ENCODE measurements at regions not wholly inside any gene's neighbourhood (a gene's known extent, or its start where the extent isn't known, plus 50 kb on each side); places are given as distances from the start of the nearest gene placed in this dataset.

- Histone ChIP-seq H3K9me3 (no peaks in the 10 kb centered on the region), H3K27me3 (no peaks in the 10 kb centered on the region), H3K36me3 (no peaks in the 10 kb centered on the region), H3K4me3 (no peak overlapping the region), H3K27ac (no peak overlapping the region), H3K4me1 (no peaks in the 10 kb centered on the region)
- no peak for DNase-seq (ENCODE audit: low spot score in 2 of 2)
- TF ChIP-seq CTCF (IDR thresholded peaks at IDR 0.05) (no peak), EP300 (IDR thresholded peaks at IDR 0.05) (no peak), POLR2A (IDR thresholded peaks at IDR 0.05) (no peak), POLR2AphosphoS5 (IDR thresholded peaks at IDR 0.05) (no peak)
Observed at GRCh38 chr11:24239930-24240329, 256.9 kb upstream of the LUZP2 start.

GRCh38 chr11:24240496-24241175, 256.2 kb upstream of the LUZP2 start:
- Histone ChIP-seq H3K4me1 (no peaks in the 10 kb centered on the region), H3K9me3 (no peaks in the 10 kb centered on the region), H3K36me3 (no peaks in the 10 kb centered on the region), H3K27ac (no peak overlapping the region), H3K4me3 (no peak overlapping the region), H3K27me3 (no peaks in the 10 kb centered on the region)
- TF ChIP-seq POLR2AphosphoS5 (IDR thresholded peaks at IDR 0.05) = no peak
- no peak for TF ChIP-seq POLR2A (IDR thresholded peaks at IDR 0.05)
- no peak for TF ChIP-seq CTCF (IDR thresholded peaks at IDR 0.05)
- TF ChIP-seq EP300 (IDR thresholded peaks at IDR 0.05) = no peak
- WGBS = 67% methylated on average over 1 of the region's 1 CpG
- DNase-seq (ENCODE audit: low spot score in 2 of 2) = no peak

DNA sequence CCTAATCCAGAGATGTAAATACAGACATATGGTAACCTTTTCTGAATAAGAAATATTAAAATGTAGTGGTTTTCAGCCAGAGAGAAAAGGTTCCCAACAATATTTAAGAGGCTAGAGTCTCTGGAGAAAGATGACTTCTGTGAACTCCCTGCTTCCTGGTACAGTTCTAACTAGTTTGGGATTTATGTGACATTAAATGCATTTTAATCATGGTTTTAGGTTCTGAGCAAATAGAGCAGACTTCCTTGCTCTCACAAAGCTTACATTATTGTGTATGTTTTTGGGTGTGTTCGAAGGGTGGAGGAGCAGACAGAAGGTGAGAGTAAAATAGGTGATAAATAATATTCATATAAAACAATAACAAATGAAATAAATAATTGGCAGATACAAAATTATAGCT, 250.1 kb upstream of the LUZP2 start:
- H3K27ac ChIP-seq = no peak overlapping the region
- no peaks in the 10 kb centered on the region for H3K36me3 ChIP-seq
- 90% methylated on average over 1 of the region's 1 CpG for WGBS
- no peak for DNase-seq (ENCODE audit: low spot score in 2 of 2)
- no peaks in the 10 kb centered on the region for H3K27me3 ChIP-seq
- H3K4me1 ChIP-seq = no peaks in the 10 kb centered on the region
- H3K9me3 ChIP-seq = no peaks in the 10 kb centered on the region
- H3K4me3 ChIP-seq = no peak overlapping the region
- no peak for TF ChIP-seq CTCF (IDR thresholded peaks at IDR 0.05)
- no peak for TF ChIP-seq EP300 (IDR thresholded peaks at IDR 0.05)
- no peak for TF ChIP-seq POLR2AphosphoS5 (IDR thresholded peaks at IDR 0.05)
- TF ChIP-seq POLR2A (IDR thresholded peaks at IDR 0.05) = no peak

DNA sequence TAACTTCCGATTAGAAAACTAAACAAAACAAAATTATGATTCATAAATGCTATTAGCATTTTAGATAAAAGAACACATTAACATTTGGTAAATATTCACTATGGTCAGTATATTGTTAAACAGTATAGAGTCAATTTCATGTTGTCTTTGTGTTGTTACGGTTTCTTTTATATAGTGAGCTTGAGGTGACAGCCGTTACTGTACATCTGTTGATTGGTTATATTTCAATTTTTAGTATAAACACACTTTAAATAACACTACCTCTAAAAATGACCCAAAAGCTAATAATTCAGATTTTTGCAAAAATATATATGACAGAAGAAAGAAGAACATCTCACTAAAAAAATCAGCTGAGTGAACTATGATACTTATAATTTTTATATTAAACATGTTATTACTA, 249.0 kb upstream of the LUZP2 start:
- Histone ChIP-seq H3K4me1 (no peaks in the 10 kb centered on the region), H3K27ac (no peak overlapping the region), H3K9me3 (no peaks in the 10 kb centered on the region), H3K27me3 (no peaks in the 10 kb centered on the region), H3K4me3 (no peak overlapping the region), H3K36me3 (no peaks in the 10 kb centered on the region)
- TF ChIP-seq CTCF (IDR thresholded peaks at IDR 0.05) = no peak
- TF ChIP-seq POLR2A (IDR thresholded peaks at IDR 0.05) = no peak
- no peak for TF ChIP-seq POLR2AphosphoS5 (IDR thresholded peaks at IDR 0.05)
- no peak for TF ChIP-seq EP300 (IDR thresholded peaks at IDR 0.05)
- 91% methylated on average over 3 of the region's 3 CpGs for WGBS
- DNase-seq (ENCODE audit: low spot score in 2 of 2) = no peak

- Histone ChIP-seq H3K9me3 (no peaks in the 10 kb centered on the region), H3K27ac (no peak overlapping the region), H3K36me3 (no peaks in the 10 kb centered on the region), H3K4me3 (no peak overlapping the region), H3K27me3 (no peaks in the 10 kb centered on the region), H3K4me1 (no peaks in the 10 kb centered on the region)
- 69% methylated on average over 1 of the region's 1 CpG for WGBS
- TF ChIP-seq CTCF (IDR thresholded peaks at IDR 0.05) (no peak), EP300 (IDR thresholded peaks at IDR 0.05) (no peak), POLR2AphosphoS5 (IDR thresholded peaks at IDR 0.05) (no peak), POLR2A (IDR thresholded peaks at IDR 0.05) (no peak)
- no peak for DNase-seq (ENCODE audit: low spot score in 2 of 2)
Observed at GRCh38 chr11:24249921-24250320, 246.9 kb upstream of the LUZP2 start.

Data from suprapubic skin (tissue), 4 donors.